Ascending aorta (tissue), 2 donors: ENCODE measurements at regions not wholly inside any gene's neighbourhood (a gene's known extent, or its start where the extent isn't known, plus 50 kb on each side); places are given as distances from the start of the nearest gene placed in this dataset.

ENCODE experiments used
- DNase-seq, 2 donors: peaks; one replicate each; pipeline ENCODE4 v3.0.0-alpha.2; 2019; ENCODE audit warnings: low spot score in 2 of 2
- H3K27ac ChIP-seq, 2 donors: fragments of 200-600 bp; sonication (generic); one replicate each; pipeline ENCODE4 v1.5.1; 2016 to 2017; ENCODE audit warnings: mild to moderate bottlenecking in 1 of 2
- H3K27me3 ChIP-seq: fragments of 200-600 bp; sonication (generic); one replicate; pipeline ENCODE4 v1.5.1; 2017
- H3K36me3 ChIP-seq, 2 donors: fragments of 200-600 bp; sonication (generic); one replicate each; pipeline ENCODE4 v1.5.1; 2016
- H3K4me1 ChIP-seq, 2 donors: fragments of 200-600 bp; sonication (generic); one replicate each; pipeline ENCODE4 v1.5.1; 2016 to 2017; ENCODE audit warnings: mild to moderate bottlenecking in 1 of 2
- H3K4me3 ChIP-seq, 2 donors: fragments of 200-600 bp; sonication (generic); one replicate each; pipeline ENCODE4 v1.5.1; 2016 to 2017; ENCODE audit warnings: mild to moderate bottlenecking in 1 of 2
- H3K9me3 ChIP-seq, 2 donors: fragments of 200-600 bp; sonication (generic); one replicate each; pipeline ENCODE4 v1.5.1; 2016
- intact Hi-C: fragments of 100-400 bp; cut with DNase I; formaldehyde crosslinking; loops from one replicate; pipeline ENCODE4 v1.15.1; 2023
- TF ChIP-seq, protein P1 (sequence below), 3 experiments: fragments of 200-600 bp in 2 of 3; fragments of 450-650 bp in 1 of 3; sonication (generic) in 2 of 3; IDR thresholded peaks; one replicate each; pipeline ENCODE4 v1.5.1; 2016 to 2019; ENCODE audit warnings: antibody characterized with exemption in 3 of 3, mild to moderate bottlenecking in 1 of 3, moderate library complexity in 1 of 3

GRCh38 chr2:52703004-52703403, 1064.6 kb upstream of the CHAC2 start:
- Histone ChIP-seq H3K4me3 (no peak overlapping the region), H3K27me3 (no peaks in the 10 kb centered on the region), H3K9me3 (no peaks in the 10 kb centered on the region), H3K36me3 (no peaks in the 10 kb centered on the region), H3K27ac (no peak overlapping the region), H3K4me1 (no peaks in the 10 kb centered on the region)
- TF ChIP-seq, protein P1, sequence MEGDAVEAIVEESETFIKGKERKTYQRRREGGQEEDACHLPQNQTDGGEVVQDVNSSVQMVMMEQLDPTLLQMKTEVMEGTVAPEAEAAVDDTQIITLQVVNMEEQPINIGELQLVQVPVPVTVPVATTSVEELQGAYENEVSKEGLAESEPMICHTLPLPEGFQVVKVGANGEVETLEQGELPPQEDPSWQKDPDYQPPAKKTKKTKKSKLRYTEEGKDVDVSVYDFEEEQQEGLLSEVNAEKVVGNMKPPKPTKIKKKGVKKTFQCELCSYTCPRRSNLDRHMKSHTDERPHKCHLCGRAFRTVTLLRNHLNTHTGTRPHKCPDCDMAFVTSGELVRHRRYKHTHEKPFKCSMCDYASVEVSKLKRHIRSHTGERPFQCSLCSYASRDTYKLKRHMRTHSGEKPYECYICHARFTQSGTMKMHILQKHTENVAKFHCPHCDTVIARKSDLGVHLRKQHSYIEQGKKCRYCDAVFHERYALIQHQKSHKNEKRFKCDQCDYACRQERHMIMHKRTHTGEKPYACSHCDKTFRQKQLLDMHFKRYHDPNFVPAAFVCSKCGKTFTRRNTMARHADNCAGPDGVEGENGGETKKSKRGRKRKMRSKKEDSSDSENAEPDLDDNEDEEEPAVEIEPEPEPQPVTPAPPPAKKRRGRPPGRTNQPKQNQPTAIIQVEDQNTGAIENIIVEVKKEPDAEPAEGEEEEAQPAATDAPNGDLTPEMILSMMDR (IDR thresholded peaks at IDR 0.05): no peak
- no peak for DNase-seq
- intact Hi-C loops: no loop called here

DNA sequence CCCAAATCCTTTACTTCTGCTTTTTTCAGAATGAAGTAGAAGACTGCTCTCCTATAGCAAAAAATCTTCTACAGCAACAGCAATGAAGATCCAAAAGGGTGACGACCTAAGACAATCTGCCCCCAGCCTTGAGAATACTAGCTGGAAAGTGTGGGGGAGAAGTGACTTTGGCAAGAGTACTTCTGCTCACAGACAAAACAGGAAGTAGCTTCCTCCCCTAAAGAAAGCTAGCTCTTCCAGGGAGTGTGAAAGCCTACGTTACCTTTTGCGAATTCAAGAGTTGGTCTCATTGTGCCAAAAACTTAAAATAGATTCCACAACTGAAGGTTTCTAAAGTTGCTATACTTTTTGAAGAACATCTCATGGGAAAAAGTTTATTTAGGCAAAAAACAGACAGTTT, 1069.2 kb upstream of the CHAC2 start:
- H3K36me3 ChIP-seq: no peaks in the 10 kb centered on the region
- H3K27me3 ChIP-seq: no peaks in the 10 kb centered on the region
- intact Hi-C loops: no loop called here
- H3K9me3 ChIP-seq: no peaks in the 10 kb centered on the region
- H3K4me1 ChIP-seq: no peaks in the 10 kb centered on the region
- no peak overlapping the region for H3K27ac ChIP-seq
- TF ChIP-seq, protein P1 (IDR thresholded peaks at IDR 0.05): no peak
- H3K4me3 ChIP-seq: no peak overlapping the region
- no peak for DNase-seq

DNA sequence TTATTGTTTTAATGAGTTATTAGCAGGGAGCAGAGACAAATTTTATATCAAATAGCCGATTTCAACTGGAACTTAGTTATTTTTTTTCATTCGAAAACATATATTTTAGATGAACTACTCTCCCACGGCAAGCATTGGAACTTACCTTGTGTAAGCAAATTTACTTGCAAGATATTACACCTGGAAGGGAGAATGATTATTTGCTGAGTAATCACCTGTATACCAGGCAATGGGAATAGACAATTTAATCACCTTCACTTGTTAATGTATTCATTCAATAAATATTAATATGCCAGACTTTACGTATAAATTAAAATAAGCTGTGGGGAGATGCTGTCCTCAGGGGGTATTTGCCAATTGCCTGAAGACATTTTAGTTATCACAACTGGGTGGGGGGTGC, 1069.9 kb upstream of the CHAC2 start:
- H3K4me1 ChIP-seq: no peaks in the 10 kb centered on the region
- intact Hi-C loops: no loop called here
- no peak overlapping the region for H3K27ac ChIP-seq
- TF ChIP-seq, protein P1 (IDR thresholded peaks at IDR 0.05): no peak
- H3K36me3 ChIP-seq: no peaks in the 10 kb centered on the region
- no peaks in the 10 kb centered on the region for H3K27me3 ChIP-seq
- no peaks in the 10 kb centered on the region for H3K9me3 ChIP-seq
- no peak for DNase-seq
- H3K4me3 ChIP-seq: no peak overlapping the region

GRCh38 chr2:52695731-52696130, 1071.9 kb upstream of the CHAC2 start:
- Histone ChIP-seq H3K4me3 (no peak overlapping the region), H3K9me3 (no peaks in the 10 kb centered on the region), H3K36me3 (no peaks in the 10 kb centered on the region), H3K4me1 (no peaks in the 10 kb centered on the region), H3K27ac (no peak overlapping the region), H3K27me3 (no peaks in the 10 kb centered on the region)
- no peak for DNase-seq
- intact Hi-C loops: no loop called here
- TF ChIP-seq, protein P1 (IDR thresholded peaks at IDR 0.05): no peak

DNA sequence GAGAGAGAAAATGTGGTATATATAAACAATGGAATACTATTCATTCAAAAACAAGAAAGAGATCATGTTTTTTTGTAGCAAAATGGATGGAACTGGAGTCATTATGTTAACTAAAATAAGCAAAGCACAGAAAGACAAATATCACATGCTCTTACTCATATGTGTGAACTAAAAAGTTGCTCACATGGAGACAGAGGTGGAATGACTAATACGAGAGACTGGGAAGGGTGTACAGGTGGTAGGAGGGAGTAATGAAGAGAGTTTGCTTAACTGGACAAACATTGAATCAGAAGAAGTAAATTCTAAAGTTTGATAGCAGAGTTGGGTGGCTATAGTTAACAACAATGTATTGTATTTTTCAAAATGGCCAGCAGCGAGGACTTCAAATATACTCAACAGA, 1080.7 kb upstream of the CHAC2 start:
- Histone ChIP-seq H3K36me3 (no peaks in the 10 kb centered on the region), H3K27ac (no peak overlapping the region), H3K9me3 (peaks cover 0 to 12% of the 10 kb centered on the region in 2 donors), H3K4me3 (no peak overlapping the region), H3K4me1 (no peaks in the 10 kb centered on the region), H3K27me3 (no peaks in the 10 kb centered on the region)
- TF ChIP-seq, protein P1 (IDR thresholded peaks at IDR 0.05): no peak
- intact Hi-C loops: no loop called here
- DNase-seq: no peak

DNA sequence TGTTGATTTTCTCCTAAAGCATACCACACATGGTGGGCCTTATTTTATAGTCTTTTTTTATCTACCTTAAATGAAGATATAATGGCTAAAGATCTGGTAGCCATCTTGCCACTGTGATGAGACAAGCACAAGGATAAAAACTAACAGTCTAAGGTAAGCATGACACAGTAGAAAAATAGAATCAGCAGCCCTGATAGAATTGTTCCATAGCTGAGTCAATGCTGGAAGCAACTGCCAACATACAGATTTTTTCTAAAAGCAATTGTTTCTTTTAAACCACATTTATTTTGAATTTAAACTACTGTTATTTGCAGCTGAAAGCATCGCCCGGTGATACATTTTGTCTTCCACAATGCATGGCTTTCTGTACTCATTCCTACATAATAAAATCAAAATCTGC, 1091.5 kb upstream of the CHAC2 start:
- TF ChIP-seq, protein P1 (IDR thresholded peaks at IDR 0.05): no peak
- Histone ChIP-seq H3K27me3 (no peaks in the 10 kb centered on the region), H3K4me1 (no peaks in the 10 kb centered on the region)

More for the DNA sequence above, 1091.5 kb upstream of the CHAC2 start:
- Histone ChIP-seq H3K27ac (no peak overlapping the region), H3K4me3 (no peak overlapping the region), H3K9me3 (no peaks in the 10 kb centered on the region), H3K36me3 (no peaks in the 10 kb centered on the region)
- no peak for DNase-seq
- intact Hi-C loops: no loop called here
